ENCODE measurements at regions not wholly inside any gene's neighbourhood (a gene's known extent, or its start where the extent isn't known, plus 50 kb on each side); places are given as distances from the start of the nearest gene placed in this dataset.

GRCh38 chr7:121484089-121484763, 88.1 kb upstream of the FAM3C start:
- ATAC-seq (no peak), DNase-seq (no peak)
- in situ Hi-C loops (cut with MboI; ENCODE audit: low sequenced_read_pairs in 4 of 4): no loop called here
- no peaks in the 10 kb centered on the region for H3K27me3 ChIP-seq
- H3K36me3 ChIP-seq: no peaks in the 10 kb centered on the region
- no peaks in the 10 kb centered on the region for H3K9me3 ChIP-seq
- intact Hi-C loops (cut with DNase I; ENCODE audit: low total_unique reads): no loop called here
- no peak overlapping the region for H3K4me3 ChIP-seq
- H3K4me1 ChIP-seq: no peaks in the 10 kb centered on the region
- TF ChIP-seq CTCF (IDR thresholded peaks at IDR 0.05 in 4 of 5, conservative IDR thresholded peaks at IDR 0.05 in 1 of 5) (no peak), POLR2A (IDR thresholded peaks at IDR 0.05) (no peak)
- H3K27ac ChIP-seq: no peak overlapping the region

GRCh38 chr7:121480566-121481335, 84.6 kb upstream of the FAM3C start:
- Histone ChIP-seq H3K4me3 (no peak overlapping the region), H3K9me3 (no peaks in the 10 kb centered on the region), H3K4me1 (no peaks in the 10 kb centered on the region), H3K27ac (no peak overlapping the region), H3K36me3 (no peaks in the 10 kb centered on the region), H3K27me3 (no peaks in the 10 kb centered on the region)
- intact Hi-C loops (cut with DNase I; ENCODE audit: low total_unique reads) (no loop called here), in situ Hi-C loops (cut with MboI; ENCODE audit: low sequenced_read_pairs in 4 of 4) (no loop called here)
- no peak for ATAC-seq
- TF ChIP-seq CTCF (IDR thresholded peaks at IDR 0.05 in 4 of 5, conservative IDR thresholded peaks at IDR 0.05 in 1 of 5) (no peak), POLR2A (IDR thresholded peaks at IDR 0.05) (no peak)
- no peak for DNase-seq

GRCh38 chr7:121480058-121480457, 84.0 kb upstream of the FAM3C start:
- DNase-seq: no peak
- in situ Hi-C loops (cut with MboI; ENCODE audit: low sequenced_read_pairs in 4 of 4) (no loop called here), intact Hi-C loops (cut with DNase I; ENCODE audit: low total_unique reads) (no loop called here)
- Histone ChIP-seq H3K27ac (no peak overlapping the region), H3K36me3 (no peaks in the 10 kb centered on the region), H3K4me3 (no peak overlapping the region), H3K4me1 (no peaks in the 10 kb centered on the region), H3K27me3 (no peaks in the 10 kb centered on the region), H3K9me3 (no peaks in the 10 kb centered on the region)
- ATAC-seq: no peak
- TF ChIP-seq POLR2A (IDR thresholded peaks at IDR 0.05): no peak
- no peak for TF ChIP-seq CTCF (IDR thresholded peaks at IDR 0.05 in 4 of 5, conservative IDR thresholded peaks at IDR 0.05 in 1 of 5)

GRCh38 chr7:121479466-121479865, 83.4 kb upstream of the FAM3C start:
- ATAC-seq (no peak), DNase-seq (no peak)
- no peak overlapping the region for H3K4me3 ChIP-seq
- intact Hi-C loops (cut with DNase I; ENCODE audit: low total_unique reads) (no loop called here), in situ Hi-C loops (cut with MboI; ENCODE audit: low sequenced_read_pairs in 4 of 4) (no loop called here)
- H3K27me3 ChIP-seq: no peaks in the 10 kb centered on the region
- no peaks in the 10 kb centered on the region for H3K36me3 ChIP-seq
- H3K4me1 ChIP-seq: no peaks in the 10 kb centered on the region
- no peaks in the 10 kb centered on the region for H3K9me3 ChIP-seq
- TF ChIP-seq POLR2A (IDR thresholded peaks at IDR 0.05) (no peak), CTCF (IDR thresholded peaks at IDR 0.05 in 4 of 5, conservative IDR thresholded peaks at IDR 0.05 in 1 of 5) (no peak)
- H3K27ac ChIP-seq: no peak overlapping the region

All from gastrocnemius medialis (tissue), 4 donors.